Subcutaneous abdominal adipose tissue (tissue), 5 donors: ENCODE measurements at regions not wholly inside any gene's neighbourhood (a gene's known extent, or its start where the extent isn't known, plus 50 kb on each side); places are given as distances from the start of the nearest gene placed in this dataset.

Source experiments
- H3K27ac ChIP-seq: one replicate; pipeline ENCODE4 v1.7.0; 2013; ENCODE audit warnings: low read depth, mild to moderate bottlenecking, inconsistent platforms, low read length, moderate library complexity
- H3K27me3 ChIP-seq, 5 donors: one replicate each; pipeline ENCODE4 v1.7.0; 2013; ENCODE audit warnings: low read length in 5 of 5, inconsistent platforms in 1 of 5; ENCODE audit not compliant: control insufficient read depth in 5 of 5, insufficient read depth in 4 of 5
- H3K36me3 ChIP-seq, 5 donors: one replicate each; pipeline ENCODE4 v1.7.0; 2013; ENCODE audit warnings: low read length in 5 of 5; ENCODE audit not compliant: control insufficient read depth in 5 of 5, insufficient read depth in 5 of 5
- H3K4me1 ChIP-seq, 5 donors: one replicate each; pipeline ENCODE4 v1.7.0; 2013; ENCODE audit warnings: low read length in 5 of 5, mild to moderate bottlenecking in 3 of 5, moderate library complexity in 1 of 5; ENCODE audit not compliant: control insufficient read depth in 5 of 5, insufficient read depth in 5 of 5
- H3K4me3 ChIP-seq, 5 donors: one replicate each; pipeline ENCODE4 v1.7.0; 2013; ENCODE audit warnings: low read length in 5 of 5, low read depth in 1 of 5
- H3K9ac ChIP-seq, 5 donors: one replicate each; pipeline ENCODE4 v1.7.0; 2013; ENCODE audit warnings: low read length in 5 of 5, mild to moderate bottlenecking in 4 of 5, moderate library complexity in 3 of 5
- H3K9me3 ChIP-seq, 5 donors: one replicate each; pipeline ENCODE4 v1.7.0; 2013; ENCODE audit warnings: low read length in 5 of 5; ENCODE audit not compliant: control insufficient read depth in 5 of 5
- donor health status: healthy.
- donor health status: healthy.
- donor health status: healthy.
- donor health status: healthy.
- donor health status: healthy.

GRCh38 chr13:39273953-39274738, 235.9 kb downstream of the NHLRC3 start:
- H3K27ac ChIP-seq = no peak overlapping the region
- H3K36me3 ChIP-seq = no peaks in the 10 kb centered on the region
- no peaks in the 10 kb centered on the region for H3K9me3 ChIP-seq
- no peak overlapping the region for H3K9ac ChIP-seq
- H3K4me3 ChIP-seq = no peak overlapping the region
- H3K4me1 ChIP-seq = peaks cover 0 to 22% (median 13%) of the 10 kb centered on the region in 5 donors
- no peaks in the 10 kb centered on the region for H3K27me3 ChIP-seq

- H3K4me3 ChIP-seq = no peak overlapping the region
Measured at GRCh38 chr13:39274739-39275325, 236.6 kb downstream of the NHLRC3 start.

GRCh38 chr13:39279077-39279476, 240.8 kb downstream of the NHLRC3 start:
- peaks cover 0 to 32% (median 17%) of the 10 kb centered on the region in 5 donors for H3K4me1 ChIP-seq
- H3K27me3 ChIP-seq = no peaks in the 10 kb centered on the region
- no peaks in the 10 kb centered on the region for H3K36me3 ChIP-seq
- H3K9ac ChIP-seq = no peak overlapping the region
- no peaks in the 10 kb centered on the region for H3K9me3 ChIP-seq
- no peak overlapping the region for H3K27ac ChIP-seq
- H3K4me3 ChIP-seq = no peak overlapping the region

More at GRCh38 chr13:39274739-39275325, 236.6 kb downstream of the NHLRC3 start:
- Histone ChIP-seq H3K36me3 (no peaks in the 10 kb centered on the region), H3K9me3 (no peaks in the 10 kb centered on the region), H3K4me1 (peaks cover 0 to 22% (median 13%) of the 10 kb centered on the region in 5 donors), H3K27ac (no peak overlapping the region), H3K9ac (no peak overlapping the region), H3K27me3 (no peaks in the 10 kb centered on the region)

- Histone ChIP-seq H3K9me3 (no peaks in the 10 kb centered on the region), H3K9ac (no peak overlapping the region), H3K4me3 (no peak overlapping the region), H3K27ac (peak overlapping the region; percentile 34), H3K27me3 (no peaks in the 10 kb centered on the region), H3K36me3 (no peaks in the 10 kb centered on the region), H3K4me1 (peaks cover 0 to 14% (median 5%) of the 10 kb centered on the region in 5 donors)
Measured at GRCh38 chr13:39281539-39282150, 243.4 kb downstream of the NHLRC3 start.

GRCh38 chr13:39282400-39282972, 244.2 kb downstream of the NHLRC3 start:
- H3K27me3 ChIP-seq = no peaks in the 10 kb centered on the region
- H3K4me3 ChIP-seq = no peak overlapping the region
- H3K4me1 ChIP-seq = peaks cover 0 to 11% (median 5%) of the 10 kb centered on the region in 5 donors
- H3K36me3 ChIP-seq = no peaks in the 10 kb centered on the region
- peaks cover 0 to 6% (median 4%) of the 10 kb centered on the region in 5 donors for H3K9me3 ChIP-seq
- no peak overlapping the region for H3K9ac ChIP-seq
- no peak overlapping the region for H3K27ac ChIP-seq

GRCh38 chr13:39283072-39283471, 244.8 kb downstream of the NHLRC3 start:
- H3K9ac ChIP-seq = no peak overlapping the region
- peaks cover 0 to 11% (median 5%) of the 10 kb centered on the region in 5 donors for H3K4me1 ChIP-seq
- no peak overlapping the region for H3K27ac ChIP-seq
- no peaks in the 10 kb centered on the region for H3K36me3 ChIP-seq
- no peak overlapping the region for H3K4me3 ChIP-seq
- H3K27me3 ChIP-seq = no peaks in the 10 kb centered on the region
- peaks cover 0 to 12% (median 9%) of the 10 kb centered on the region in 5 donors for H3K9me3 ChIP-seq

GRCh38 chr13:39284801-39285388, 246.6 kb downstream of the NHLRC3 start:
- Histone ChIP-seq H3K27ac (no peak overlapping the region), H3K27me3 (no peaks in the 10 kb centered on the region), H3K4me1 (peaks cover 0 to 11% (median 5%) of the 10 kb centered on the region in 5 donors), H3K9me3 (peaks cover 0 to 15% (median 9%) of the 10 kb centered on the region in 5 donors), H3K36me3 (no peaks in the 10 kb centered on the region), H3K9ac (no peak overlapping the region), H3K4me3 (no peak overlapping the region)
